ENCODE measurements at regions not wholly inside any gene's neighbourhood (a gene's known extent, or its start where the extent isn't known, plus 50 kb on each side); places are given as distances from the start of the nearest gene placed in this dataset.

- Mint-ChIP-seq H3K27me3 (ENCODE audit: low read depth) (peaks cover 2% of the 10 kb centered on the region), H3K4me1 (no peaks in the 10 kb centered on the region), H3K9me3 (peaks cover 13 to 24% of the 10 kb centered on the region in 2 experiments), H3K27ac (no peak overlapping the region), H3K4me3 (no peak overlapping the region), H3K36me3 (ENCODE audit: insufficient read depth in 1 of 3, low read depth in 3 of 3) (peaks cover 3 to 24% (median 6%) of the 10 kb centered on the region in 3 experiments; a peak in 5 of 7 replicates)
- Histone ChIP-seq H2BK20ac (ENCODE audit: low read depth, low read length, poor library complexity, severe bottlenecking) (no peak overlapping the region), H3K27ac (ENCODE audit: insufficient read length, low read depth, low read length) (no peak overlapping the region), H3K23me2 (ENCODE audit: insufficient read length, low read depth, low read length, poor library complexity, severe bottlenecking) (no peaks in the 10 kb centered on the region), H4K5ac (ENCODE audit: insufficient read length, low read depth, low read length) (no peak overlapping the region), H3K14ac (ENCODE audit: insufficient read depth, low read length) (no peak overlapping the region), H3K9me3 (ENCODE audit: control insufficient read depth, low read depth, low read length) (no peaks in the 10 kb centered on the region), H3K27me3 (ENCODE audit: insufficient read depth, low read length) (no peaks in the 10 kb centered on the region), H3K79me1 (ENCODE audit: insufficient read depth, low read depth, low read length, poor library complexity, severe bottlenecking) (no peaks in the 10 kb centered on the region), H2AFZ (ENCODE audit: low read length) (no peak overlapping the region), H3K79me2 (ENCODE audit: insufficient read depth, low read length) (no peaks in the 10 kb centered on the region), H3K4me1 (ENCODE audit: insufficient read depth, low read length) (no peaks in the 10 kb centered on the region), H2BK15ac (ENCODE audit: low read depth, low read length) (no peak overlapping the region), H3K18ac (ENCODE audit: insufficient read length, low read depth, low read length) (no peak overlapping the region), H2BK5ac (ENCODE audit: insufficient read length, low read length) (no peak overlapping the region), H2AK5ac (ENCODE audit: insufficient read length, low read length) (no peak overlapping the region), H4K91ac (ENCODE audit: insufficient read length, low read depth, low read length) (no peak overlapping the region), H4K8ac (replicated peaks; ENCODE audit: insufficient read length, low read depth, low read length) (no peak overlapping the region), H2BK12ac (ENCODE audit: insufficient read length, low read depth, low read length) (no peak overlapping the region), H2BK120ac (ENCODE audit: low read depth, low read length, poor library complexity, severe bottlenecking) (no peak overlapping the region), H3T11ph (ENCODE audit: low read length) (no peak overlapping the region), H3K4ac (ENCODE audit: low read depth, low read length) (no peak overlapping the region), H3K56ac (ENCODE audit: insufficient read length, low read depth, low read length) (no peak overlapping the region), H3K9ac (ENCODE audit: extremely low read depth, insufficient read length, low read length) (no peak overlapping the region), H3K4me2 (ENCODE audit: insufficient read depth, insufficient read length, low read length) (no peak overlapping the region), H3K23ac (ENCODE audit: insufficient read length, low read depth, low read length) (no peak overlapping the region), H4K20me1 (ENCODE audit: control insufficient read depth, insufficient read depth, insufficient read length) (no peaks in the 10 kb centered on the region)
- DNase-seq, result no peak
- no CpG with 5 or more reads among the region's 8 CpGs for WGBS (ENCODE audit: extremely low coverage, insufficient read length, low lambda C conversion rate)
- no peak for TF ChIP-seq CTCF (conservative IDR thresholded peaks at IDR 0.05)
Measured at GRCh38 chr6:69449887-69450286, 346.9 kb downstream of the LMBRD1 start.

Data from H9 (cell line).